ENCODE measurements at regions not wholly inside any gene's neighbourhood (a gene's known extent, or its start where the extent isn't known, plus 50 kb on each side); places are given as distances from the start of the nearest gene placed in this dataset.

DNA sequence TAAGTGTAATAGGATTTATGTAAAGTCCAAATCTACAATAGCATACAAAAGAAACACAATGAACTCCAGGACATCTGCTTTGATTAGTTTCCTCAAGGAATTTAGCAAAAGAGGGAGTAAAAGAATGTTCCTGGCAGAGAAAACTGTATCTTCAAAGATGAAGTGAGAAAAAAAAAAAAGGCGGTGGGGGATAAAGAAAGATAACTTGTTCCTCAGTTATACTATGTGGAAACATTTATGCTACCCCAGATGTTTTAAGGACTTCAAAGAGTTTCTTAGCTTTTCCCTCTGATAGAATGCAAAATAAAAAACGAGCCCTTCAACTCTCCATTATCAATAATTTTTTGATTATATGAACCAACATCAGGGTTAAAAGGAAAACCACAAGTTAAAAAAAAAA is 908.9 kb upstream of the ADGRL2 start:
- no peaks in the 10 kb centered on the region for H3K27me3 ChIP-seq
- no peak for DNase-seq
- intact Hi-C loops (cut with DNase I), result no loop called here
- WGBS, 2 donors, result 41 to 50% methylated on average over 2 of the region's 2 CpGs
- H3K4me3 ChIP-seq, result no peak overlapping the region
- no peaks in the 10 kb centered on the region for H3K9me3 ChIP-seq
- peaks cover 0 to 7% (median 0%) of the 10 kb centered on the region in 3 donors for H3K4me1 ChIP-seq
- H3K27ac ChIP-seq, result no peak overlapping the region
- TF ChIP-seq, protein P1, sequence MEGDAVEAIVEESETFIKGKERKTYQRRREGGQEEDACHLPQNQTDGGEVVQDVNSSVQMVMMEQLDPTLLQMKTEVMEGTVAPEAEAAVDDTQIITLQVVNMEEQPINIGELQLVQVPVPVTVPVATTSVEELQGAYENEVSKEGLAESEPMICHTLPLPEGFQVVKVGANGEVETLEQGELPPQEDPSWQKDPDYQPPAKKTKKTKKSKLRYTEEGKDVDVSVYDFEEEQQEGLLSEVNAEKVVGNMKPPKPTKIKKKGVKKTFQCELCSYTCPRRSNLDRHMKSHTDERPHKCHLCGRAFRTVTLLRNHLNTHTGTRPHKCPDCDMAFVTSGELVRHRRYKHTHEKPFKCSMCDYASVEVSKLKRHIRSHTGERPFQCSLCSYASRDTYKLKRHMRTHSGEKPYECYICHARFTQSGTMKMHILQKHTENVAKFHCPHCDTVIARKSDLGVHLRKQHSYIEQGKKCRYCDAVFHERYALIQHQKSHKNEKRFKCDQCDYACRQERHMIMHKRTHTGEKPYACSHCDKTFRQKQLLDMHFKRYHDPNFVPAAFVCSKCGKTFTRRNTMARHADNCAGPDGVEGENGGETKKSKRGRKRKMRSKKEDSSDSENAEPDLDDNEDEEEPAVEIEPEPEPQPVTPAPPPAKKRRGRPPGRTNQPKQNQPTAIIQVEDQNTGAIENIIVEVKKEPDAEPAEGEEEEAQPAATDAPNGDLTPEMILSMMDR (IDR thresholded peaks at IDR 0.05), result no peak
- no peak for TF ChIP-seq POLR2A (IDR thresholded peaks at IDR 0.05)
- no peaks in the 10 kb centered on the region for H3K36me3 ChIP-seq

DNA sequence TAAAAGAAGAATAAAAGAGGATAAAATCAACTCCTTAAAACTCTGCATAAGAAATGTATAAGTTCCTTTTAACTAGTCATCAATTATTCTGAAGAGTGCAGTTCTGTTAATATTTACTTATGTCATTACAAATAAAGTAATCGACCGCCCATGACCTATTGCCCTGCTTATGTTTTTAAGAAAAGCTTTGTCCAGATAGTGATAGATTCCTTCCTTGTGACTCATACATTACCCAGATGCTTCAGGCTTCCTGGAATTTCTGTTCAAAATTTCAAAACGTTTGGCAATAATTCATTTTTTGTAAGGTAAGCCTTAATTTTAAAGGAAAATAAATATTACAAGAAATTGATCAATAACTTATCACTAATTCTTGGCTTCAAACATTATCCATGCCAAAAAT is 918.2 kb upstream of the ADGRL2 start:
- Histone ChIP-seq H3K9me3 (no peaks in the 10 kb centered on the region), H3K4me3 (no peak overlapping the region), H3K36me3 (no peaks in the 10 kb centered on the region), H3K4me1 (no peaks in the 10 kb centered on the region), H3K27ac (no peak overlapping the region), H3K27me3 (no peaks in the 10 kb centered on the region)
- no peak for DNase-seq
- intact Hi-C loops (cut with DNase I), result no loop called here
- 21 to 22% methylated on average over 3 of the region's 3 CpGs for WGBS, 2 donors
- no peak for TF ChIP-seq POLR2A (IDR thresholded peaks at IDR 0.05)
- TF ChIP-seq, protein P1 (IDR thresholded peaks at IDR 0.05), result no peak

DNA sequence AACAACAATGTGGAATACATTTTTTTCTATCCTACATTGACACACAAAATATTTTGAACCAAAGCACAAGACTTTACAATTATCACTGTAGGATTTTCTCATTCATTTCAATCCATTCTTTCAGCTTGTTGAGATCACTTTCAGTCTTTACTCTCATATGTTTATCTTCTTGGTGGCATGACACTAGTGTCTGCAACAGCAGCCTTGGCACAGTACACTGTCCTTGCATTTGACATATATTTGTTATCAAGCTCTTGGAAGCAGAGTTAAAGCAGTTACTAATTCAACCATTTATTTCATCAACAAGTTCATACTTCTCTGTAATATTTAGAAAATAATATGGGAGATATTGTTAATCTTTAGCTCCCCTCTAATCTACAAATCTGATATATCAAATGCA is 922.4 kb upstream of the ADGRL2 start:
- no peak for DNase-seq
- Histone ChIP-seq H3K27me3 (no peaks in the 10 kb centered on the region), H3K4me1 (no peaks in the 10 kb centered on the region), H3K9me3 (no peaks in the 10 kb centered on the region), H3K4me3 (no peak overlapping the region), H3K27ac (no peak overlapping the region), H3K36me3 (no peaks in the 10 kb centered on the region)
- TF ChIP-seq, protein P1 (IDR thresholded peaks at IDR 0.05), result no peak
- TF ChIP-seq POLR2A (IDR thresholded peaks at IDR 0.05), result no peak
- intact Hi-C loops (cut with DNase I), result no loop called here

DNA sequence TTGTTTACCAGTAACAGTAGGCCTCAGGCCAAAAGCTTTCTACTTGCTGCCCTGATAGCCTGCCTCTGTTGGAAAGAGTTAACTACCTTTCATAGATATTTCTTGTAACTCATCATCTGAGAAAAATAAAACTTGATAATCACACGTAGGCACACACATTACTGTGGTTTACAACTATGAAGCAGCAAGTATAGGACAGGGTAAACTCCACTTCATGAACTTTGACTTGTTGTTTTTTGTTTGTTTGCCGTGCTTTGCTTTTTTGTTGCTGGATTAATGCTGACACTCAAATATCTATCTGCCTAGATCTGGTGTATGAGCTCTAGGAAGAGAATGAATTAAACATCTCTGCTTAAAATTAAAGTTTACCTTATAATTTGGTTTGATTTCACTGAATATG is 924.7 kb upstream of the ADGRL2 start:
- H3K4me3 ChIP-seq, result no peak overlapping the region
- DNase-seq, result no peak
- no peaks in the 10 kb centered on the region for H3K4me1 ChIP-seq
- 64 to 66% methylated on average over 2 of the region's 2 CpGs for WGBS, 2 donors
- TF ChIP-seq, protein P1 (IDR thresholded peaks at IDR 0.05), result no peak
- TF ChIP-seq POLR2A (IDR thresholded peaks at IDR 0.05), result no peak
- intact Hi-C loops (cut with DNase I), result no loop called here
- no peaks in the 10 kb centered on the region for H3K36me3 ChIP-seq
- H3K9me3 ChIP-seq, result no peaks in the 10 kb centered on the region
- no peak overlapping the region for H3K27ac ChIP-seq
- H3K27me3 ChIP-seq, result no peaks in the 10 kb centered on the region

DNA sequence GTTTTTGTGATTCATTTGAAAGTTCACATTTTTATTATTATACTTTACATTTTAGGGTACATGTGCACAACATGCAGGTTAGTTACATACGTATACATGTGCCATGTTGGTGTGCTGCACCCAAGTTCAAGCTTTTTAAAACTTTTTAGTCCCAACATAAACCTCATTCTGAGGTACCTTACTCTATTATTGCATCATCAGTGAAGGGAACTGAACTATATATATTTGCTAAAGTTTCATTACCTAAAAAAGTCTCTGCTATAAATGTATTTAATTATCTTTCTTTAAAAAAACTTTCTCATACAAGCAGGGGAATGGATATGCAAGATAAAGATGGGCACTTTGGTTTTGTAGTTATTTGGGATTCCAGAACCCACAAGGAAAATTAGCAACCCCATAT is 931.4 kb upstream of the ADGRL2 start:
- WGBS, 2 donors, result 71 to 88% methylated on average over 1 of the region's 1 CpG
- intact Hi-C loops (cut with DNase I), result no loop called here
- no peaks in the 10 kb centered on the region for H3K4me1 ChIP-seq
- H3K27me3 ChIP-seq, result no peaks in the 10 kb centered on the region
- H3K9me3 ChIP-seq, result no peaks in the 10 kb centered on the region
- H3K36me3 ChIP-seq, result no peaks in the 10 kb centered on the region
- no peak overlapping the region for H3K4me3 ChIP-seq
- no peak for DNase-seq
- H3K27ac ChIP-seq, result no peak overlapping the region
- TF ChIP-seq POLR2A (IDR thresholded peaks at IDR 0.05), result no peak
- TF ChIP-seq, protein P1 (IDR thresholded peaks at IDR 0.05), result no peak
